ENCODE measurements at regions not wholly inside any gene's neighbourhood (a gene's known extent, or its start where the extent isn't known, plus 50 kb on each side); places are given as distances from the start of the nearest gene placed in this dataset.

GRCh38 chr13:22253107-22253506 is 582.2 kb downstream of the FGF9 start:
- no peak for TF ChIP-seq GATA1 (IDR thresholded peaks at IDR 0.05; ENCODE audit: low read depth, low read length)
- TF ChIP-seq POLR2A (IDR thresholded peaks at IDR 0.05; ENCODE audit: low read length) = no peak

DNA sequence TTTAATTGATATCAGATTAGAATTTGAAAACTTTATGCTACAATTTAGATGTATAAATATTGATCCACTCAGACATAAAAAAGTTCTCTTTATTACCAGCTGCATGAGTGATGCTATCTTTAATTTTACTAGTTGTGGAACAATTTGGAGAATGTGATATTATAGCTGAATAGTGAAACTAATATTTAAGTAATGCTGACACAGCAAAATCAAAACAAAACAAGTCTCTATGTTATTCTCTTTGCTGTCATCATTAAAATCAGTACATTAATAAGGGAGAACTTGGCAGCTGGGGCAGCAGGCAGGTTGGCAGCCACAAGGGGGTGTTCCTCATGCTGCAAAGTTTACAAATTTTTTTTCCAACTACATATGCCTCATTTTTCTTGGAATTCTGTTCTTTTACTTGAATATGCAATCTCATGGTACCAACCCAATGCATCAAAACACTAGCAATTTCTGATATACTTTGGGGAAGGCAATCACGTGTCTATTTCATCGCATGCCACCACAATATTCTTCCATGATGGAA is 585.3 kb downstream of the FGF9 start:
- TF ChIP-seq POLR2A (IDR thresholded peaks at IDR 0.05; ENCODE audit: low read length) (no peak), GATA1 (IDR thresholded peaks at IDR 0.05; ENCODE audit: low read depth, low read length) (no peak)
- DNase-seq = no peak

More at GRCh38 chr13:22253107-22253506, 582.2 kb downstream of the FGF9 start:
- DNase-seq = no peak

- TF ChIP-seq POLR2A (IDR thresholded peaks at IDR 0.05; ENCODE audit: low read length) (no peak), GATA1 (IDR thresholded peaks at IDR 0.05; ENCODE audit: low read depth, low read length) (no peak)
Measured at GRCh38 chr13:22262001-22262885, 591.4 kb downstream of the FGF9 start.

GRCh38 chr13:22263185-22263584 is 592.3 kb downstream of the FGF9 start:
- no peak for DNase-seq
- TF ChIP-seq POLR2A (IDR thresholded peaks at IDR 0.05; ENCODE audit: low read length) (no peak), GATA1 (IDR thresholded peaks at IDR 0.05; ENCODE audit: low read depth, low read length) (no peak)

More at GRCh38 chr13:22262001-22262885, 591.4 kb downstream of the FGF9 start:
- DNase-seq = no peak

DNA sequence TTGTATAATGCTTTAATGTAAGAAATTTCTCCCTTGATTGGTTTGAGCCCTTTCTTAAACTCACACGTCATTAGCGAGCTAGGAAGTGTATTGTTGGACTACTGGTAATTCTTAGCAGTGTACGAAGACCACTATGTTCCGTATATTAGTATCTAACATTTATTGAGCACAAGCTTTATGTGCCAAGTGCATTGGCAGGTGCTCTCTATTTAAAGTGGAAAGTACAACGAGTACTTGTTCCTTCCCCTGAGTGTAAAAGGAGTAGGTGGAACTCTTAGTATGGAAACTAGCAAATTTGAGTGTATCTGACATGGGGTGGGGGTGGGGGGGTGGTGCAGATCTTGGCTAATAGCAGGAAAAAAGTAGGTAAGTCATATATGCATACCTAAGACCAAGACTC is 594.7 kb downstream of the FGF9 start:
- TF ChIP-seq GATA1 (IDR thresholded peaks at IDR 0.05; ENCODE audit: low read depth, low read length) (no peak), POLR2A (IDR thresholded peaks at IDR 0.05; ENCODE audit: low read length) (no peak)
- DNase-seq = no peak

- TF ChIP-seq GATA1 (IDR thresholded peaks at IDR 0.05; ENCODE audit: low read depth, low read length) (no peak), POLR2A (IDR thresholded peaks at IDR 0.05; ENCODE audit: low read length) (no peak)
- no peak for DNase-seq
Measured at GRCh38 chr13:22270881-22271280, 600.0 kb downstream of the FGF9 start.

DNA sequence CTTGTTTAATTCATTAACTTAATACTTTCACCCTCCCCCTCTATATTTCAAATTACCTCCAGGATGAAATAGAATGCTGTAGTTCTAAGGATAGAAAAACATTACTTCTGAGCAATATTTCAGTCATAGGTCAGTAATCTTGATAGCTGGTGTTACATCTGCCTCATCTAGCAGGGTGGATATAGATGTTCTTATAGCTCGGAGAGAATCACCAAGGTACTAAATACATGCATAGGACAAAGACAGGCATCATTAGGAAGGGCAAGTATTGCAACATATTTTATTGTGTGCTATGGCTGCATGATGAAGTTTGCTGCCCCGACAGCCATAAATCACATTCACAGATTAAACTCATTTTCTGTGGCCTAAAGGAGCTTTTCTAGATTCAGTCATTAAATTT is 601.0 kb downstream of the FGF9 start:
- TF ChIP-seq POLR2A (IDR thresholded peaks at IDR 0.05; ENCODE audit: low read length) = no peak
- TF ChIP-seq GATA1 (IDR thresholded peaks at IDR 0.05; ENCODE audit: low read depth, low read length) = no peak

DNA sequence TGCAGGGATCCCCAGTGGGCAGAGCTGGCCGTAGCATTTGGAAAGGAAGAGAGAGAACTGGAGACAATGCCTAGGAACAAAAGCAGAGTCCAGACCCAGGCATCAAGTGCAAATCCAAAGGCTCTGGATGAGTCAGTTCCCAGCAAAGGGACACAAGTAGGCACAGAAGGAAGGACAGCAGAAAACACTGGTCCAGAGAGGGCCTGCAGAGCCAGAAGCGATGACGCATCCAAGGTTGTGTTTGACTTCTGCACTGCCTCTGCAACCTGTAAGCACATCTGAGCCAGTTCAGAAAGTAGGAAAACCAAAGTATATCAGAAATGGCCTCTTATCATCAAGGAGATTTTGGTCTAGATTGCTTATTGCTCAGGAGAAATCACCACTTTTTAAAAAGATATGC is 604.5 kb downstream of the FGF9 start:
- no peak for TF ChIP-seq POLR2A (IDR thresholded peaks at IDR 0.05; ENCODE audit: low read length)
- no peak for TF ChIP-seq GATA1 (IDR thresholded peaks at IDR 0.05; ENCODE audit: low read depth, low read length)
- no peak for DNase-seq

More for the DNA sequence above, 601.0 kb downstream of the FGF9 start:
- no peak for DNase-seq

- no peak for TF ChIP-seq POLR2A (IDR thresholded peaks at IDR 0.05; ENCODE audit: low read length)
- TF ChIP-seq GATA1 (IDR thresholded peaks at IDR 0.05; ENCODE audit: low read depth, low read length) = no peak
- no peak for DNase-seq
Measured at GRCh38 chr13:22276616-22277015, 605.7 kb downstream of the FGF9 start.

GRCh38 chr13:22278336-22278929 is 607.6 kb downstream of the FGF9 start:
- TF ChIP-seq POLR2A (IDR thresholded peaks at IDR 0.05; ENCODE audit: low read length) (no peak), GATA1 (IDR thresholded peaks at IDR 0.05; ENCODE audit: low read depth, low read length) (no peak)
- DNase-seq = peak; percentile 15 to 38

GRCh38 chr13:22285867-22286266 is 615.0 kb downstream of the FGF9 start:
- TF ChIP-seq POLR2A (IDR thresholded peaks at IDR 0.05; ENCODE audit: low read length) (no peak), GATA1 (IDR thresholded peaks at IDR 0.05; ENCODE audit: low read depth, low read length) (no peak)
- no peak for DNase-seq

GRCh38 chr13:22286338-22286737 is 615.5 kb downstream of the FGF9 start:
- no peak for DNase-seq
- TF ChIP-seq POLR2A (IDR thresholded peaks at IDR 0.05; ENCODE audit: low read length) (no peak), GATA1 (IDR thresholded peaks at IDR 0.05; ENCODE audit: low read depth, low read length) (no peak)

DNA sequence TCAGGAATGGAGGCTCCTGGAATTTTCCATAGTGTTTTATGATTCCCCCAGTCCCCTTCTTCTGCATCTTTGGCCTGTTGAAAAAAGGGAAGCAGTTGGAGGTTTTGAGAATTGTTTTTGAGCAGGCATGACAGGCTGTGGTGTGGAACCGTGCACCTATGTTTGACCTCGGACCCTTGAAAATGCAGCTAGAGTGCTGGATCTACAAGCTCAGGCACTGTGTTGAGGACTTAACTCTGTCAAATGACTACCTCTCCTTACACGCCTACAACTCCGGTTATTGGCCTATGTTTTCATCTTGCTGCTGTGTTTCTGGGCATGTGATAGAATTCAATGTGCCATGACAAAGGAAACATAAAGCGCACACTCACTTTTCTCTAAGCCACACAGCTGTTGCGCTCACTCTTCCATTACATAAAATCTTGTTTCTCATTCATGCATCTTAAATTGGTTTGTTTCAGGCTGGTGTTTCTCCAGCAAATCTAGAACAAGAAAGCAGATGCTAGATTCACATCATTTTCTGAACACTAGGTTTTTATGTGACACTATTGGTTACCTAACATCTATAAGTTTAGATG is 616.6 kb downstream of the FGF9 start:
- TF ChIP-seq GATA1 (IDR thresholded peaks at IDR 0.05; ENCODE audit: low read depth, low read length) (no peak), POLR2A (IDR thresholded peaks at IDR 0.05; ENCODE audit: low read length) (no peak)

GRCh38 chr13:22288496-22288895 is 617.6 kb downstream of the FGF9 start:
- TF ChIP-seq GATA1 (IDR thresholded peaks at IDR 0.05; ENCODE audit: low read depth, low read length) (no peak), POLR2A (IDR thresholded peaks at IDR 0.05; ENCODE audit: low read length) (no peak)

More for the DNA sequence above, 616.6 kb downstream of the FGF9 start:
- no peak for DNase-seq

More at GRCh38 chr13:22288496-22288895, 617.6 kb downstream of the FGF9 start:
- no peak for DNase-seq
